Hepatocyte (in vitro differentiated cells): ENCODE measurements at regions not wholly inside any gene's neighbourhood (a gene's known extent, or its start where the extent isn't known, plus 50 kb on each side); places are given as distances from the start of the nearest gene placed in this dataset.

Experiments
- CTCF ChIP-seq: fragments of 200-600 bp; sonication (generic); IDR thresholded peaks from 2 replicates; pipeline ENCODE4 v1.5.1; 2016; ENCODE audit warnings: antibody characterized with exemption, mild to moderate bottlenecking; ENCODE audit not compliant: poor library complexity
- EZH2 ChIP-seq: fragments of 200-600 bp; sonication (generic); IDR thresholded peaks from 2 replicates; pipeline ENCODE4 v1.6.1; 2016; ENCODE audit warnings: antibody characterized with exemption, mild to moderate bottlenecking, borderline replicate concordance

DNA sequence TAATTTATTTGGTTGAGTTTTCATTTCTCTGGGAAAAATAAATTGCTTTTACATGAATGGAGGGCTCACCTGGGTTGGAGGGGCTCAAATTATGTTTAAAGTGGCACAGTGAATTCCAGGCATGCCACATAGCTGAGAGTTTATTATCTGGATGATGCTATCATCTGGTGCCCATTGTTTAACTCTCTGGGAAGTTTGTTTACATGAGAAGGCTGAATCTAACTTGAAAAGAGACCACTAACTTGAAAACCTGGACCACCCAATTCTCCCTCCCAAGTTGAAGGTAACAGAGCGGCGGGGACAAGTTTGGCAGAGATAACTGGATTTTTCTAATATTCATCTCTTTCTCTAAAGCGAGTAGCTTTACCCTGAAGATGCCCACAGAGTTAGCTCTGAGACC lies 321.5 kb upstream of the GHITM start:
- TF ChIP-seq EZH2 (no peak), CTCF (no peak)
